SK-MEL-5 (cell line): ENCODE measurements at regions not wholly inside any gene's neighbourhood (a gene's known extent, or its start where the extent isn't known, plus 50 kb on each side); places are given as distances from the start of the nearest gene placed in this dataset.

Source experiments
- DNase-seq: peaks from one replicate; pipeline ENCODE4 v3.0.0-alpha.2; 2016; ENCODE audit warnings: low read depth, low spot score
- in situ Hi-C: cut with HindIII; loops from 2 replicates; pipeline ENCODE4 v1.10.0; 2016; ENCODE audit warnings: low sequenced_read_pairs, high pct_unique_total_duplicates, low pct_unique_long_range_greater_than_20kb

GRCh38 chr10:43940898-43941837 lies 292.5 kb upstream of the ZNF32 start:
- in situ Hi-C loops: no loop called here
- DNase-seq: no peak

GRCh38 chr10:43939939-43940820 lies 291.5 kb upstream of the ZNF32 start:
- in situ Hi-C loops: no loop called here
- DNase-seq: no peak

- in situ Hi-C loops: no loop called here
Measured at GRCh38 chr10:43939389-43939938, 290.8 kb upstream of the ZNF32 start.

GRCh38 chr10:43938810-43939209 lies 290.1 kb upstream of the ZNF32 start:
- in situ Hi-C loops: no loop called here
- no peak for DNase-seq

More at GRCh38 chr10:43939389-43939938, 290.8 kb upstream of the ZNF32 start:
- DNase-seq: no peak

- in situ Hi-C loops: no loop called here
- no peak for DNase-seq
Measured at GRCh38 chr10:43931308-43931930, 282.7 kb upstream of the ZNF32 start.

- DNase-seq: no peak
- in situ Hi-C loops: no loop called here
Measured at GRCh38 chr10:43930777-43931176, 282.1 kb upstream of the ZNF32 start.

GRCh38 chr10:43930243-43930642 lies 281.6 kb upstream of the ZNF32 start:
- in situ Hi-C loops: no loop called here
- DNase-seq: no peak

GRCh38 chr10:43929122-43929521 lies 280.4 kb upstream of the ZNF32 start:
- in situ Hi-C loops: no loop called here
- DNase-seq: no peak

GRCh38 chr10:43928425-43928968 lies 279.8 kb upstream of the ZNF32 start:
- in situ Hi-C loops: no loop called here
- DNase-seq: no peak

GRCh38 chr10:43926875-43927406 lies 278.3 kb upstream of the ZNF32 start:
- DNase-seq: no peak
- in situ Hi-C loops: no loop called here

- in situ Hi-C loops: no loop called here
- DNase-seq: no peak
Measured at GRCh38 chr10:43926371-43926770, 277.7 kb upstream of the ZNF32 start.

GRCh38 chr10:43925793-43926192 lies 277.1 kb upstream of the ZNF32 start:
- in situ Hi-C loops: no loop called here
- DNase-seq: no peak

- in situ Hi-C loops: no loop called here
- no peak for DNase-seq
Measured at GRCh38 chr10:43923328-43923727, 274.6 kb upstream of the ZNF32 start.

GRCh38 chr10:43922335-43923280 lies 273.9 kb upstream of the ZNF32 start:
- in situ Hi-C loops: no loop called here
- no peak for DNase-seq

- in situ Hi-C loops: no loop called here
- no peak for DNase-seq
Measured at GRCh38 chr10:43921881-43922280, 273.2 kb upstream of the ZNF32 start.

GRCh38 chr10:43921478-43921877 lies 272.8 kb upstream of the ZNF32 start:
- no peak for DNase-seq
- in situ Hi-C loops: no loop called here
